GM21360 (cell line): ENCODE measurements at regions not wholly inside any gene's neighbourhood (a gene's known extent, or its start where the extent isn't known, plus 50 kb on each side); places are given as distances from the start of the nearest gene placed in this dataset.

Source experiments
- ATAC-seq: cut with Tn5 transposase; IDR thresholded peaks from one replicate; pipeline ENCODE4 v1.9.1; 2021; ENCODE audit warnings: mild to moderate bottlenecking, moderate library complexity; ENCODE audit not compliant: unreplicated experiment

GRCh38 chr2:181374781-181375675 is 82.2 kb upstream of the ITGA4 start:
- ATAC-seq = peak; percentile 71

DNA sequence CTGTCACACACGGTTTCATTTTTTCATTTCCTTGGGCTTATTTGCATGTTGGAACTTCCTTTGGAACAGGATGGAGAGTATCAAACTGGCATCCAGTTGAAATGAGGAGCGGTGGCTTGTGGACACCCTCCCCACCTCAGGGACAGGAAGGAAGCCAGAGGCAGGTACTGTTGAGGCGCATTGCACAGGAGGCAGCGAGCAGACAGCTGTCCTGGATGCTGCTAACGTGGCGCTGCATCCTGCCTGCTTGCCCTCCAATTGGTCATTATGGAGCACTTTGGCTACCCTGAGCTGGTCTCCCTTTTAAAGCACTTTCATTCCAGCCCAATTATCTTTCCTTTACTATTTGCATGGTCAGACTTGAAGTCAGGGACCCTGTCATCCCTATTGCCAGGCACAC is 80.7 kb upstream of the ITGA4 start:
- no peak for ATAC-seq

DNA sequence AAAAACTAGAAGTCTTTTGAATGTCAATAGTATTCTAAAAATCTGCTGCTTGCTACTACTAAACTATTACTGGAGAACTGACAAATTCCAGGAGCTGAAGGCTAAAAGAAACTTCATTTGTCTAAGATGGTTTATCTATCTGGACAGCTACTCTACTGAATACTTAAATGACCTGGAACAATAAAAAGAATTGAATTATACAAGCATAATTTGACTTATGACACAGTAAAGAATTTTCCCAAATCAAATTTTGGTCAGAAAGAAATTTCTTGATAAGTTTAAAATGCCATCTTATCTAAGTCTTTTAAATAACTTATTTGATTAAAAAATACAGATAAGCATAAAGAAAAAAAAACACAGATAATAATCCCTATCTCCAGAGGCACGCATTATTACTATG is 80.2 kb upstream of the ITGA4 start:
- ATAC-seq = no peak

DNA sequence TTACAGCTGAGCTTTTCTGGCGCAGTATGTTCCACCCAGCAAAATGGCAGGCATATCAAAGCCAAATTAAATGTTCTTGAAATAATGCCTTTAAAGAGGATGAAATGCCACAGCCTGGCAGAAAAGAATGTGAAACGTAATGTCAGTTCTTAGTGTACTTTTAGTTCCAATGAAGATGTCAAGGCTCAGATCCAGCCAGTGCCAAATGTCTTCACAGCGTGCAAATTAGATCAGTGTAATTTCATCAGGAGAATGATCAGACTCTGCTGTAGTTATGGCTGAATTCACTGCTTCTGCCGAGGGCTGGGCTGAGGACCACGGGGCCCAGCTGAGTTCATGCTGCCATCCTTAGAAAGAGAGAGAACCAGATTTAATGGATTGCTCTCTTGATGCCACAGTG is 78.7 kb upstream of the ITGA4 start:
- ATAC-seq = no peak

DNA sequence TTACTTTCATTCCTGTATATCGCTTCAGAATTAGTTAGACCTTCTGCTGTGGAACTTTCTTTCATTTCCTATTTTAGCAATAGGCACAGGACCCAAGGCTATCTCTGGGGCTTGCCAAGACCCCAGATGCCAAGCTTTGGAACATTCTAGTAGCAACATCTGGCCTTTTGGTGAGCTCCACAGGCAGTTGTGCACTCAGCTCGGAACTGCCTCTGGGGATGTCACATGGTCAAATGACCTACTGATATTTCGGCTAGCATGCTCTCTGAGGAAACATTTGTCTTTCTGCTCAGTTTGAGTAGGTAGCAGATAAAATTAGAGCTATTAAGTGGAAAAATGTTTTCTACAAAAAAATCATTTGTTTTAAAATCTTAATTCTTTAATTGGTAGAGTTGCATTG is 76.6 kb upstream of the ITGA4 start:
- no peak for ATAC-seq

DNA sequence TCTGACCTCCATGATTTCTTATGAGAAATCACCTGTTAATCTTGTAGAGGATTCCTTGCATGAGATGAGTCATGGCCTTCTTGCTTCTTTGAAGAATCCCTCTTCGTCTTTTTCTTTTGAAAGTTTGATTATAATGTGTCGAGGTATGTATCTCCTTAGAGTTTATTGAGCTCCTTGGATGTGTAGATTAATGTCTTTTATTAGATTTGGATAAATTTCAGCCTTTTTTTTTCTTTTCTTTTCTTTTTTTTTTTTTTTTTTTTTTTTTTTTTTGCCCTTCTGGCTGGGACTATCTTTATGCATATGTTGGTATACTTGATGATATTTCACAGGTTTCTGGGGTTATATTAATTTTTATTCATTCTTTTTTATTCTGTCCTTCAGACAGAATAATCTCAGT is 72.3 kb upstream of the ITGA4 start:
- no peak for ATAC-seq

- no peak for ATAC-seq
Observed at GRCh38 chr2:181389524-181389923, 67.7 kb upstream of the ITGA4 start.

DNA sequence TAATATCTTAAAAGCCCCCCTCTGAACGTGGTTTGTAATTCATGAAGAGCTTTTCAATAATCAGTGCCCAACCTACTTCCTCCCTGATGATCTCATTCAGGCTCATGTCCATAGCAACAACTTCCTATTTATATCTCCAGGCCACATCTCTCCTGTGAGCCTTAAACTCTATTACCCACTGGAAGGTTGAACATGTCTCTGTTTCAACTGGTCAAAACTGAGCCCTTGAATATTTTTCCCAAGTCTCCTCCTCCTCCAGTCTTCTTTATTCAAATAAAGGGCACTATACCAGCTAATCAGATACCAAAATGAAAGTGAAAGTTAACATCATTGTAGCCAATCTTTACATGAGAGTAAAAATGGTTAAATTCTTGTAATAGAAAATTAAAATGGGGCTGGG is 63.7 kb upstream of the ITGA4 start:
- no peak for ATAC-seq

DNA sequence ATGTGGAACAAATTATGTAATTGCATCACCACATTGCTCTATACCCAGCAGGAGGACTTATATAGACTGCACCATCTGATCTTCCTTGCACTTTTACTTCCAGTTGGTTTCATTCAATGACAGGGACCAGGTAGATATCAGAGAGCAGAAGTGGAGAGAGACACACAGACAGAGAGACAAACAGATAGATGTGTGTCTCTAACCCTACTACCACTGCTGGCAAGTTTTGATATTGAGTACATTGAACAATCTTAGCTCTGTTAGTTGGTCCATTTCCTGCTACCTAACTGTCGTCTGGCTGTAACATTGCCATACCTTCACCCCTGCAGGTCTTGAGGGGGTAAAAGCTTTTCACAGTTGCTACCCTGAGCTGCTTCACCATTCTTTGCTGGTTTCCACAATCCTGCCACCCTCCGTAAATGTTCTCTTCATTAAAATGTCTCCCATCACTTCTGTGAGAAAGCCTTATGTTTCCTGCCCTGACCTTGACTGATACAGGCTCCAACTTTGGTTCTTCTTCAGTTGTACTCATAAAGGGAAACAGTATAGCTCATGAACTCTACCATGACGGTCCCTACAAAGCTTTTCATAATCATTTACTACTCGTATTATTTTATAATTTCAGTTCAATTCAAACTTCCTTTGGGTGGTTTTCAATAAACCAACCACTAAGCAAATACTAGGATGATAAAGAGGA is 62.3 kb upstream of the ITGA4 start:
- no peak for ATAC-seq

GRCh38 chr2:181395851-181396250 is 61.3 kb upstream of the ITGA4 start:
- no peak for ATAC-seq

DNA sequence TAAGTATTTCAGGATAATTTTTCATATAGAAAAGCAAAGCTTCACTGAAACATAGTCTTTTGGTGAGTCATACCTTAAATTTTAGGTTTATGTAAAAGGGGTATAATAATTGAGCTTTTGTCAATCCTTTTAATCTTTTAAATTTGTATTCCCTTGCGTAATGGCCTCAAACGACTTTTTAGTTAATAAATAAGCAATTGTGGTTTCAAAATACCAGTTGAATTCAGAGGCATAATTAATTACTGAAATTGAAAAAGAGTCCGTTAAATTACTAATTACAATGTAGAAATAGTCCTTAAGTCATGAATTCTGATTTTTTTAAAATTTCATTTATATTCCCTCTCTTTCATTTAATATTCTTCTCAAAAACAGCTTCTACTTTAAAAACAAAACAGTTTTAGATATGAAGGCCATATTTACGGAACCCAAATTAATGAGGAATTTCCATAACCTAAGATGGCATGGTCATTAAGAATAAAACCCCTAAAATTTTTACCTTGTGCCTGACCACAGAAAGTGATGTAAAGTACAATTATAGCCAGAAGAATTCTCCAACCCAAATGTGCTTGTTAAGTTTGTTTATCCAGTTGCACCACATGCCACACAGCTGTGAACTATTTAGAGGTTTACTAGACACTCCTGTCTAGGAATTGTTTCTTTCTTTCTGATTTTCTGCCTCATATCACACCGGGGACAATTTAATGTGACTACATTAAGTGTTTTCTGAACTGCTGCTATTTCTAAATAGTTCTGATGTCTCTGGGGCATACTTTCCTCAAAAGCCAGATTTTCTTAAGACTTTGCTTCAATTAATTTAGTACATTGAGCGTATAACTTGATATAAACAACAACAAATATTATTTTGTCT is 60.7 kb upstream of the ITGA4 start:
- no peak for ATAC-seq

DNA sequence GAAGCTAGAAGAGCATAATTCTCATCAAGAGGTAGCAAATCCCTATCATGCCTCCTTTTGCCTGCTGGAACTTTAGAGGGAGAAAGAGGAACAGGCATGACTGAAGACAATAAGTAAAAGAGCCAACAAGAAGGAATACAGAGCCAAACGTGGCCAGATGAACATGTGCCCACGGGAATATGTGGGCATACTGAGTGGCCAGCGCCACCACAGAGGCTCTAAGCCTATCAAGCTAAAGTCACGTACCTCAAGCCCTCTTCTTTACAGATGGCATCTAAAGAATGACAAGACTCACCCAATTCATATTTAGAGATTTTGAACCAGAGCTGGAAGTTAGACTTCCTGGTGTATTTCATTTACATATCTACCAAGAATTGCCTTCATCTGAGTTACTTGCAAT is 59.9 kb upstream of the ITGA4 start:
- no peak for ATAC-seq

DNA sequence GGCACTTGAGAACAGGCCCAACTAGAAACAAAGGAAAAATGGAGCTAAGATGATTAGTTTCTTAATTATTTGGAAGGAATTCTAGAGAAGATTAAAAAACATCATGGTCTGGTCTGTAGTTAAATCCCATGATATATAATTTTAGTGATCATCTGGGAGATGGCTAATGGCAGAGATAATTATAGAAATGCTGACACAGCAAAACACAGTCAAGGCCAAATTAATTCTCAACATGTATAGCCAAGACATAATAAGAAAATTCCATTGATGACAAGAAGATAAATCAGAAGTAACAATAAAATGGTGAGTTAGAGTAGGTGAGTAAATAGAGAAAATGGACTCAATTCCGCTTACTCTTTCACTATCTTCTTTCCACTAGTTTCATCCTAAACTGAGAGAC is 59.2 kb upstream of the ITGA4 start:
- no peak for ATAC-seq

- no peak for ATAC-seq
Observed at GRCh38 chr2:181399027-181399426, 58.2 kb upstream of the ITGA4 start.

DNA sequence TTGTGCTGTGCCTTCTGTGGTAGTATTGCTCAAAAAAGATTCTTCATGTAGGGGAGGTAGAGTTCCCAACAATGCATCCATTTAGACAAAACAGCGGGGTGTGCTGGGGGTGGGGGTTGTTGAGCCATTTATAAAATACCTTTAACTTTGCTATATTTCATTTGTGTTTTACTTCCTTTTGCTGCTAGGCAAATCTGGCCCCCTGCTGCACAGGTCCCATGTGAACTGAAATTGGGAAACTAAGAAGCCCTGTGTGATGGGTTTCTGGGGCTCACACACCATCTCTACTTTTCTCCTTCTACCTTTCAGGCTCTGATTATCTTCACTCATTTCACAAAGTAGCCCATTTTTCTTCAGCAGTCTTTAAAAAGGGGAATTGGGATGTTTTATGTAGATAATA is 52.7 kb upstream of the ITGA4 start:
- ATAC-seq = no peak

GRCh38 chr2:181407171-181407570 is 50.0 kb upstream of the ITGA4 start:
- no peak for ATAC-seq
